ENCODE measurements at regions not wholly inside any gene's neighbourhood (a gene's known extent, or its start where the extent isn't known, plus 50 kb on each side); places are given as distances from the start of the nearest gene placed in this dataset.
"Not testable (repeated sequence)": the region's sequence is repeated elsewhere in the genome, so short reads cannot be mapped to it uniquely, and the experiment has no call there.

GRCh38 chr9:27673641-27674040, 100.4 kb upstream of the C9orf72 start:
- DNase-seq: no peak

DNA sequence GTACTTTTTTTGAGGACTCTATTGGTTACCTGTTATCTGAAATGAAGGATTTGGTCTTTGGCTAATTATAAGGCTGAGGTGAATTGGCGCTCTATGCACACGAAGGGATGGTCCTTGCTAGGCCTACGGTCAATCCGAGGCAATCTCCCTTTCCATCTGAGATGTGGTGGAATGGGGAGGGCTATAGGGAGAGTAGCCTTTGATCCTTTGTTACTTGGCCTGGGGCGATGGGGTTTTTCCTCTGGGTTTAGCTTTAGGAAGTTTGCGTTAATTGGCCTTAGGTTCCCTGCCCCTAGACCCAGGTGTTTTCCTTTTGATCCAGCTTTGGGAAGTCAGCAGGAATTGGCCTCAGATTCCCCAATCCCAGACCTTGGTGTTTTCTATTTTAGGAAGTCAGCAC, 102.1 kb upstream of the C9orf72 start:
- no peak for DNase-seq

DNA sequence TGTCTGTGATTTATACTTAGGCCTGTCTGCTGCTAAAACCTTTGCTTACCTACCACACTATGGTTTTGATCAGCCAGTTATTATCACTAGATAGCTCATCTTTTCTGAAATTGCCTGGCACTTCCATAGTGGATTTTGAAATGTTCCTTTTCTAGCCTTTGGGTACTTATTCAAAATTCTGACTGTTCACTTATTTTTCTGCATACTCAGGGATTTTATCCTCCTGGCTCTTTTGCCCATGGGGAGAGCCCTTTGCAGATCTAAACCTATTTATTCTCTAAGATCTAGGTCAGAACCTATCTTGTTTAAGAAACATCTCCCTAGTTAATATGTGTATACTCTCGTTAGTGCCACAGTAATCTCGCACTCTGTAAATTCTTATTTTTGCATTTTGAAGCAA, 103.5 kb upstream of the C9orf72 start:
- no peak for DNase-seq

DNA sequence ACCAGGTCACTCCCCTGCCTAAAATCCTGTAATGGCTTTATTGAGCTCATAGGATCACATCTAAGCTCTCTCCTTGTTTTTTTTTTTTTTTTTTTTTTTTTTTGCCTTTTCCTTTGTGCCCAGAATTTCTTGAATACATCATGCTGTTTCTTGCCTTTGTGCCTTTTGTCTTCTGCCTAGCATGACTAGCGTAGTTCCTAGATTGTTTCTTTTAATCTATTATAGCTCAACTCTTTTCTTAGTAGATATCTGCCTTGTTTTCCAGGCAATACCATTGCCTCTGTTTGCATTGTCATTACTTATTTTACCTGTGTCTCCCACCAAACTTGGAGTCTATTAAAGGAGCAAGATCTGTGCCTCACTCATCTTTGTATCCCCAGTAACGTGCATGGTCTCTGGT, 106.1 kb upstream of the C9orf72 start:
- no peak for DNase-seq

DNA sequence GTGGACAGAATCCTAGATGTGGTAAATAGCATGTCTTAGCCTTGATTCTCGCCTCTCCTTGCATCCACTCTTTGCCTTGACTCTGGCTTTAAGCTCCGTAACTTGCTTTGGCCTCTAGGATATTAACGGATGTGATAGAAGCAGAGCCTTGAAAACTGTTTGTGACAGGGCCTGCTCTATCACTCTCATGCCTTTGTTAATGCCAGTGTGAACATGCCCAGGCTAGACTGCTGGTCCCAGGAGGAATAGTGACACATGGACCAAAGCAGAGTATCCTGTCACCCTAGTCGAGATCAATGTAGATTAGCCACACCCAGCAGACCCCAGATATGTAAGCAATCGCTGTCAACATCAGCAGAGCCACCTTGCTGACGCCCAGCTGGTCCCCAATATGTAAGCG, 109.9 kb upstream of the C9orf72 start:
- no peak for DNase-seq

GRCh38 chr9:27688954-27689353, 115.7 kb upstream of the C9orf72 start:
- no peak for DNase-seq

- not testable (repeated sequence) for DNase-seq
Observed at GRCh38 chr9:27690816-27691215, 117.5 kb upstream of the C9orf72 start.

DNA sequence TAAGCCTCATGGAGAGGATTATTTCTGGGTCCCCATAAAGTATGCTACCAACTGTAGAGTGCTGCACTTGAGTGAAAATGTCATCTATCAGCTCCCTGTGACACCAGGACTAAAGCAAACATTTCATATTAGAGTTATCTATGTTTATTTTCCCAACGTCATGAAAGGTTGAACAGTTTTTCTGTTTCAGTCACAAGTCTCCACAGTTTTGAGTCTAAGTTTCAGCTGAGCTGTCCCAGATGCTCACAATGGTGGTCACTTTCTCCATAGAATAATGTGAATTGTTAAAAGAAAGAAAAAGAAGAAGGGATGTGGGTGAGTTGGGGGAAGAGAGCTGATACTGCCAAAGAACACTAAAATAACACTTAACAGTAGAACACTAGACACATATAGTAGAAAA, 126.3 kb upstream of the C9orf72 start:
- DNase-seq: no peak

GRCh38 chr9:27701016-27701415, 127.7 kb upstream of the C9orf72 start:
- no peak for DNase-seq

GRCh38 chr9:27701587-27701986, 128.3 kb upstream of the C9orf72 start:
- no peak for DNase-seq

- peak; percentile 76 for DNase-seq
Observed at GRCh38 chr9:27703216-27703980, 130.1 kb upstream of the C9orf72 start.

GRCh38 chr9:27711241-27711640, 138.0 kb upstream of the C9orf72 start:
- no peak for DNase-seq

- DNase-seq: no peak
Observed at GRCh38 chr9:27712806-27713205, 139.5 kb upstream of the C9orf72 start.

DNA sequence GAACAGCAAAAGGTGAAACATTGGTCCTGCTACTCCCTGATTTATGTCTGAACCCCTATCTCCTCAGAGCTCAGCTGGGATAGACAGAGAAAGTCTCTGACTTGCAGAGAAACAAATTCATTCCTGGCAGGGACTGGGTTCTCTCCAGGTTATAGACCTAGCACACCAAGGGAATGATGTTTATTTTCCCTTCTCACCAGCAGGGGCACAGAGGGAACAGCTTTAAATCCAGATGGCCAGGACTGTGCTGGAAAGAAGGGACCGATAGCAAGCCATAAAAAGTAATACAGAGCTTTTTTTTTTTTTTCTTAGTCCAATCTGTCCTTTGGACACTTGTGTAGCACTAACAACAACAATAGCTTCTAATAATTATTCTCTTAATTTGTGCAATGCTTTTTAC, 141.1 kb upstream of the C9orf72 start:
- DNase-seq: no peak

GRCh38 chr9:27715651-27716050, 142.4 kb upstream of the C9orf72 start:
- DNase-seq: no peak

GRCh38 chr9:27717991-27718390, 144.7 kb upstream of the C9orf72 start:
- no peak for DNase-seq

- DNase-seq: no peak
Observed at GRCh38 chr9:27719711-27720110, 146.4 kb upstream of the C9orf72 start.

DNA sequence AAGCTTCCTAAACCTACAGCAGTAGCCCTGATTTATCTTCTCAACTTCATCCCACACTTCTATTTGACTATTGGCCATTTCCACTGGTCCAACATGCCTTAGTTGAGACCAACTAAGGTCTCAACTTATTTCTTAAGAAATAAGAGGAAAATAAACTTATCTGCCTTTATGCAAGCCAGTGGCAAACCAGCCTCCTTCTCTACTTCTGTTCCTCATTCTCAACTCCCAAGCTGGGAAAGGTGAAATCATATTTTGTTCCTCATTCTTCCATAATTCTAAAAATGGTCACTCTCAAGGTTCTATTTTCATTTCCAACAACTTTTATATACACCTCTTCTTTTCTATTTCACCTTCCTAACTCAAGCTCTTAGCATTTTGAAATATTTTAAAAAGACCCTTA, 149.6 kb upstream of the C9orf72 start:
- no peak for DNase-seq

DNA sequence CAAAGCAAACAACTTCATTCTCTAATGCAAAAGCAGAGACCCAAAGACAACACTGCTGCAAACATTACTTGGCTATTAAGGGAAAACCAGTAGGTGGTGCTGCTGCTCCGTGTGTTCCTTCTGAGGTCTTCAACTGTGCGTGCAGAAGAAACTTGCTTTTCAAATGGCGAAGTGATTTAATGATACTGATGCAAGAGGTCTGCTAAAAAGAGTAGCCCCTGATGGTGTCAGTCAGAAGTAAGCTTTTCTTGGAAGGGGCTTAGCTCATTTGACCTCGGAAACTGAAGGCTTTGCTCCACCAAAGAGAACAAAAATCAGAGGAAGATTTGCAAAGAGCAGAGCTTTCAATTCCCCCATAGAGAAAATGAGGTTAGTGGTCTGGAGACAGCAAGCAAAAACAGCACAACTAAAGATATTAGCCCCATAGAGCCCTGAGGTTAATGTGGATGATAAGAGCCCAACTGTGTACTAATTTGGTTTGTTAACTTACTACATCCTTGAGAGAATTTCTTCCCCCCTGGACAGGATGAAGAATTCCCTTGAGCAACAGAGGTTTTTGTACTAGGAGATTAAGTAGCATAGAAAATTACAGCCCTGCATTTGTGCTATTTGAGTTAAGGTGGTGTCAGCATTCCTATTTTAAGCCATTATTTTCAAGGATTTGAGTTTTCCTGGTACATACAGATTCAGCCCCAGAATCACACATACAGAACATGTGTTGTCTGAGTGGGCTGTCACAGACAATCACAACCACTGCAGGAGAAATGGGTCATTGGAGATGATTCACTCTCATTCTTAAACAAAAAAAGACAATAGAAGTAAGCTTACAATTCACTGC, 153.2 kb upstream of the C9orf72 start:
- DNase-seq: no peak

- no peak for DNase-seq
Observed at GRCh38 chr9:27732494-27732893, 159.2 kb upstream of the C9orf72 start.

- DNase-seq: no peak
Observed at GRCh38 chr9:27743490-27743889, 170.2 kb upstream of the C9orf72 start.

DNA sequence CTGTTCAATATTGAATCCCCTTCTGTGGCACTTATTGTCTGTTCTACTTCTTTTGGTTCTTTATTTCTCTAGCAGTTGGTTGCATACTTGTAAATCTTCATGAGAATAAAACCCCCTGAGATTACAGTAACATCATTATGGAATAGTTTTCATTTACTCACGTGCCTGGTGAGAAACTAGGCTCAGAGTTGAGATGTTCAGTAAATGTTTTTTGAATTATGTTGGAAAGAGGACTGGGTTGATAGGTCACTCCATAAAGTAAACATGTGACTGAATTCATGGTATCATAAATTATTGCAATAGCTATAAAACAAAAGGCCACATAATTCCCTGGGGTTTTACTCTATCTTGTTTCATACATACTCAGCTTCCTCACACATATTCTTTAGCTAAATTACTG, 174.2 kb upstream of the C9orf72 start:
- no peak for DNase-seq

DNA sequence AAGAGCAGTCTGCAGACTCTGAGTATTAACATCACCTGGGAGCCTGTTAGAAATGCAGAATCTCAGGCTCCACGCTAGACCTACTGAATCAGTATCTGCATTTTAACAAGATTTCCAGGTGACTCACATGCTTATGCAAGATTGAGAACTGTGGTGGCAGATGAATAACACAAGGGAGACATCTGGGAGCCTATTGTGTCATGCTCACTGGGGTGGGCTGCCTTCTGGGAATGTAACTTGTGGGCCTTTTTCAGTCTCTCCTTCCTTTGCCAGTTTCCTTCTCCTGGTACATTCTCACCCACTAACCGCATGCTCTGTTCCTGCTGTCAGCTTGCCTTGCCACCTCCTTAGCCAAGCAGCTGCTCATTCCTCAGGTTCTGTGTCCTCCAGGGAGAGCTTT, 176.6 kb upstream of the C9orf72 start:
- peak; percentile 5 for DNase-seq

DNA sequence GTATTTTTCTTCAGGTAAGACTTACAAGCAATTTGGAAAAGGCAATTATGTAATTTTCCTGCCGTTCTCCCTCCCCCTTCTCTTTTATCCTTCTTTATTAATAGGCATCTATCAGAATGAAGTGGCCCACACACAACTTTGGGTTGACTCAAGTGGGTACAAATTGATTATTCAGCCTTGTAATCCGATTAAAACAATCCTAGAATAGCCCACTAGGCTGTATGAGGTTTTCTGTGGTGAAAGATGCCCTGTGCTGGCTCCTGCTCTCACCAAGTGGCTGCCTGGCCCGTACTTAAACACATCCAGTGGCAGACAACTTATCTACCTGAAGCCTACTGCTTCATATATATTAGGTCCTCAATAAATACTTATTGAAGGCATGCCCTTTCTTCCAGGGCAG, 177.3 kb upstream of the C9orf72 start:
- DNase-seq: peak; percentile 70
